HepG2 (cell line): ENCODE measurements at regions not wholly inside any gene's neighbourhood (a gene's known extent, or its start where the extent isn't known, plus 50 kb on each side); places are given as distances from the start of the nearest gene placed in this dataset.

ENCODE experiments used
- ATAC-seq: fragments of 200-7000 bp; cut with Tn5 transposase; 3 replicates; pipeline ENCODE4 v1.9.1; 2020; ENCODE audit warnings: mild to moderate bottlenecking, moderate library complexity
- BruUV-seq: library from RNA; stranded (reverse); fragments of 400-500 nt; replicated peaks from 2 replicates; lab custom pipeline; 2021; lab: Mats Ljungman, UMichigan
- CTCF ChIA-PET: fragments of 300-600 bp; formaldehyde crosslinking; extraction: SDS; loops from one replicate; lab custom pipeline; 2021; ENCODE audit warnings: low total read pairs, inconsistent platforms, low intra/inter-chr PET ratio; lab: Yijun Ruan, JAX
- POLR2A ChIA-PET: fragments of 350-600 bp; sonication (Branson Sonifier 250); formaldehyde crosslinking; loops from one replicate; lab custom pipeline; 2020; ENCODE audit warnings: antibody characterized with exemption, inconsistent platforms; lab: Yijun Ruan, JAX
- DNase-seq: peaks from one replicate; pipeline ENCODE4 v3.0.0-alpha.2; 2015; ENCODE audit warnings: low spot score
- FAIRE-seq: peaks from 3 replicates; lab custom pipeline; 2011; peaks lifted over from hg19 to GRCh38; lab: Jason Lieb, UNC
- H2AFZ ChIP-seq: one replicate; pipeline ENCODE4 v1.6.1; 2011; ENCODE audit warnings: low read length, inconsistent platforms
- H3K27ac ChIP-seq: fragments of 300-600 bp; 3 replicates; pipeline ENCODE4 v1.8.0; 2011; ENCODE audit warnings: mixed run types, mild to moderate bottlenecking, mixed read lengths, low read length, inconsistent platforms; ENCODE audit not compliant: insufficient read depth; ENCODE audit errors: extremely low read length
- H3K27me3 ChIP-seq, 2 experiments: fragments of 200-600 bp in 1 of 2; 2 replicates in 1 of 2; 3 replicates in 1 of 2; pipeline versions ENCODE4 v1.6.0 to v1.8.0; 2011; ENCODE audit warnings: low read length in 2 of 2, mild to moderate bottlenecking in 2 of 2, moderate library complexity in 2 of 2, inconsistent platforms in 1 of 2; ENCODE audit not compliant: insufficient read depth in 2 of 2, control insufficient read depth in 1 of 2
- H3K36me3 ChIP-seq, 2 experiments: fragments of 200-600 bp in 1 of 2; replicated peaks in 1 of 2; 2 replicates in 1 of 2; 3 replicates in 1 of 2; pipeline versions ENCODE4 v1.5.1 to v1.8.0; 2011; ENCODE audit warnings: low read length in 2 of 2, inconsistent platforms in 1 of 2; ENCODE audit not compliant: insufficient read depth in 2 of 2, control insufficient read depth in 1 of 2
- H3K4me1 ChIP-seq: 2 replicates; pipeline ENCODE4 v1.5.1; 2012; ENCODE audit warnings: low read length, inconsistent platforms; ENCODE audit not compliant: insufficient read depth
- H3K4me2 ChIP-seq: 2 replicates; pipeline ENCODE4 v1.6.0; 2011; ENCODE audit warnings: low read depth, low read length, inconsistent platforms
- H3K4me3 ChIP-seq, 3 experiments: fragments of 200-600 bp in 1 of 3; sonication (generic), shearing (Covaris generic) in 1 of 3; replicated peaks in 1 of 3; 2 replicates each; pipeline ENCODE4 v1.5.1; 2011 to 2016; ENCODE audit warnings: low read length in 3 of 3, inconsistent platforms in 2 of 3, low read depth in 2 of 3, mild to moderate bottlenecking in 2 of 3, control low read depth in 1 of 3, mixed read lengths in 1 of 3; ENCODE audit not compliant: insufficient read depth in 1 of 3
- H3K79me2 ChIP-seq: one replicate; pipeline ENCODE4 v1.6.1; 2011; ENCODE audit warnings: low read length, inconsistent platforms; ENCODE audit not compliant: insufficient read depth
- H3K9ac ChIP-seq: 2 replicates; pipeline ENCODE4 v1.6.0; 2011; ENCODE audit warnings: mild to moderate bottlenecking, low read depth, low read length, inconsistent platforms; ENCODE audit not compliant: insufficient read depth
- H3K9me3 ChIP-seq: 2 replicates; pipeline ENCODE4 v1.5.1; 2012; ENCODE audit warnings: mild to moderate bottlenecking, low read length
- H4K20me1 ChIP-seq: 2 replicates; pipeline ENCODE4 v1.6.0; 2011; ENCODE audit warnings: inconsistent platforms, mild to moderate bottlenecking, low read length, moderate library complexity; ENCODE audit not compliant: insufficient read depth
- ATF1 ChIP-seq: IDR thresholded peaks from 2 replicates; pipeline ENCODE4 v1.6.1; 2016; ENCODE audit warnings: mild to moderate bottlenecking, control low read depth
- HMG20B ChIP-seq: conservative IDR thresholded peaks from 2 replicates; pipeline ENCODE4 v1.6.1; 2016; ENCODE audit warnings: missing genetic modification reagents, missing compliant biosample characterization
- IRX3 ChIP-seq: sonication (generic); formaldehyde crosslinking; IDR thresholded peaks from 2 replicates; pipeline ENCODE4 v1.8.1; 2023; ENCODE audit warnings: mild to moderate bottlenecking, low read depth, missing genetic modification reagents, borderline replicate concordance
- KDM1A ChIP-seq: IDR thresholded peaks from 2 replicates; pipeline ENCODE4 v1.6.1; 2016; ENCODE audit warnings: missing compliant biosample characterization
- KDM3A ChIP-seq: IDR thresholded peaks from 2 replicates; pipeline ENCODE4 v1.6.1; 2018; ENCODE audit warnings: low read depth, missing compliant biosample characterization
- MTF1 ChIP-seq: sonication (generic); formaldehyde crosslinking; IDR thresholded peaks from 2 replicates; pipeline ENCODE4 v1.5.0; 2020; ENCODE audit warnings: missing genetic modification reagents
- NFKBIZ ChIP-seq: IDR thresholded peaks from 2 replicates; pipeline ENCODE4 v1.6.1; 2018; ENCODE audit warnings: missing genetic modification reagents, missing compliant biosample characterization
- NR2F1 ChIP-seq, 2 experiments: fragments of 450-650 bp in 1 of 2; formaldehyde crosslinking in 1 of 2; IDR thresholded peaks; 2 replicates each; pipeline versions ENCODE4 v1.5.0 to v1.6.1; 2016 to 2020; ENCODE audit warnings: mild to moderate bottlenecking in 1 of 2, missing compliant biosample characterization in 1 of 2, missing genetic modification reagents in 1 of 2, moderate library complexity in 1 of 2
- ZBTB4 ChIP-seq: sonication (generic); formaldehyde crosslinking; IDR thresholded peaks from 2 replicates; pipeline ENCODE4 v1.4.0; 2020; ENCODE audit warnings: missing genetic modification reagents, mild to moderate bottlenecking, borderline replicate concordance
- ZNF253 ChIP-seq: sonication (generic); formaldehyde crosslinking; IDR thresholded peaks from 2 replicates; pipeline ENCODE4 v1.8.0; 2022; ENCODE audit warnings: mild to moderate bottlenecking, missing genetic modification reagents, borderline replicate concordance
- ZNF260 ChIP-seq: sonication (generic); formaldehyde crosslinking; IDR thresholded peaks from 2 replicates; pipeline ENCODE4 v1.4.0; 2020; ENCODE audit warnings: missing genetic modification reagents, low read depth, mild to moderate bottlenecking, borderline replicate concordance
- ZNF605 ChIP-seq: sonication (generic); formaldehyde crosslinking; IDR thresholded peaks from 2 replicates; pipeline ENCODE4 v1.8.0; 2022; ENCODE audit warnings: mild to moderate bottlenecking, missing genetic modification reagents
- ZNF619 ChIP-seq: sonication (generic); formaldehyde crosslinking; IDR thresholded peaks from 2 replicates; pipeline ENCODE4 v1.4.0; 2020; ENCODE audit warnings: mild to moderate bottlenecking, missing genetic modification reagents
- ZNF770 ChIP-seq: sonication (generic); formaldehyde crosslinking; IDR thresholded peaks from 2 replicates; pipeline ENCODE4 v1.5.0; 2020; ENCODE audit warnings: mild to moderate bottlenecking, missing genetic modification reagents
- ZNF790 ChIP-seq: sonication (generic); formaldehyde crosslinking; IDR thresholded peaks from 2 replicates; pipeline ENCODE4 v1.8.0; 2022; ENCODE audit warnings: missing genetic modification reagents, mild to moderate bottlenecking, borderline replicate concordance
- WGBS: methylation state at CpG from one replicate; pipeline ENCODE4 v1.1.6; 2017; ENCODE audit warnings: low lambda C conversion rate; 5-methylcytosine and 5-hydroxymethylcytosine counted together
- in situ Hi-C: cut with HindIII; loops from 2 replicates; pipeline ENCODE4 v1.10.0; 2017; ENCODE audit warnings: low pct_unique_long_range_greater_than_20kb; ENCODE audit not compliant: extremely low pct_ligation_motif_present
- intact Hi-C: fragments of 100-400 bp; cut with micrococcal nuclease; formaldehyde crosslinking; loops from one replicate; pipeline ENCODE4 v1.10.0; 2022; ENCODE audit not compliant: unreplicated experiment
- TF ChIP-seq, protein P1 (sequence below): sonication (generic); formaldehyde crosslinking; conservative IDR thresholded peaks from 2 replicates; pipeline ENCODE4 v1.4.0; 2020; ENCODE audit warnings: missing genetic modification reagents
- TF ChIP-seq, protein P2 (sequence below): sonication (generic); formaldehyde crosslinking; IDR thresholded peaks from 2 replicates; pipeline ENCODE4 v1.4.0; 2020; ENCODE audit warnings: mild to moderate bottlenecking, missing genetic modification reagents

DNA sequence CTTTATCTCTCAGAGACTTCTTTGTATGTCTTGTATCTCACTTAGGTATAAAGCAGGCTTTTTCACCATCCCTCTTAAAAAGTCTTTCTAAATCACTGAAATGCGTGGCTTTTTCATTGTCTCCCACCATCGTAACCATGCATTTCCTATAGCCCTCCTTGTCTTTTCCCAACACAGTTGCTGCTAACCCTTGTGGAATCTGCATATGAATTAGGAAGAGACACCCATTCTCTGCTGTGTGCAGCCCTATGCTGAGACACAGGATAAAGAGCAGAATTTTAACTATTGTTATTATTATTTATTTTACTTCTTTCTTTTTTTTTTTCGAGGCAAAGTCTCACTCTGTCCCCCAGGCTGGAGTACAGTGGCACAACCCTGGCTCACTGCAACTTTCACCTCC is 804.3 kb upstream of the COBL start:
- Histone ChIP-seq H3K9me3 (no peaks in the 10 kb centered on the region), H3K27me3 (no peaks in the 10 kb centered on the region), H3K27ac (no peak overlapping the region), H4K20me1 (no peaks in the 10 kb centered on the region), H3K4me3 (no peak overlapping the region), H3K4me1 (no peaks in the 10 kb centered on the region), H3K9ac (no peak overlapping the region), H2AFZ (no peak overlapping the region), H3K4me2 (no peak overlapping the region), H3K79me2 (no peaks in the 10 kb centered on the region), H3K36me3 (no peaks in the 10 kb centered on the region)
- 2% methylated on average over 3 of the region's 3 CpGs for WGBS
- in situ Hi-C loops (no loop called here), intact Hi-C loops (no loop called here)
- BruUV-seq = no TSS peak
- CTCF ChIA-PET = no interaction called here
- no peak for DNase-seq
- POLR2A ChIA-PET = no interaction called here
- no peak for FAIRE-seq
- ATAC-seq = no peak
- TF ChIP-seq NFKBIZ = no peak
- no peak for TF ChIP-seq IRX3 (CRISPR knock-in tag)
- TF ChIP-seq ZNF260 = no peak
- no peak for TF ChIP-seq ATF1 (CRISPR knock-in tag)
- no peak for TF ChIP-seq NR2F1 (CRISPR knock-in tag; IDR thresholded peaks at IDR 0.05)
- TF ChIP-seq ZNF790 (CRISPR knock-in tag) = no peak
- no peak for TF ChIP-seq MTF1 (CRISPR knock-in tag)
- TF ChIP-seq ZNF619 = no peak
- TF ChIP-seq HMG20B (CRISPR knock-in tag) = no peak
- no peak for TF ChIP-seq ZBTB4 (CRISPR knock-in tag)
- TF ChIP-seq, protein P1, sequence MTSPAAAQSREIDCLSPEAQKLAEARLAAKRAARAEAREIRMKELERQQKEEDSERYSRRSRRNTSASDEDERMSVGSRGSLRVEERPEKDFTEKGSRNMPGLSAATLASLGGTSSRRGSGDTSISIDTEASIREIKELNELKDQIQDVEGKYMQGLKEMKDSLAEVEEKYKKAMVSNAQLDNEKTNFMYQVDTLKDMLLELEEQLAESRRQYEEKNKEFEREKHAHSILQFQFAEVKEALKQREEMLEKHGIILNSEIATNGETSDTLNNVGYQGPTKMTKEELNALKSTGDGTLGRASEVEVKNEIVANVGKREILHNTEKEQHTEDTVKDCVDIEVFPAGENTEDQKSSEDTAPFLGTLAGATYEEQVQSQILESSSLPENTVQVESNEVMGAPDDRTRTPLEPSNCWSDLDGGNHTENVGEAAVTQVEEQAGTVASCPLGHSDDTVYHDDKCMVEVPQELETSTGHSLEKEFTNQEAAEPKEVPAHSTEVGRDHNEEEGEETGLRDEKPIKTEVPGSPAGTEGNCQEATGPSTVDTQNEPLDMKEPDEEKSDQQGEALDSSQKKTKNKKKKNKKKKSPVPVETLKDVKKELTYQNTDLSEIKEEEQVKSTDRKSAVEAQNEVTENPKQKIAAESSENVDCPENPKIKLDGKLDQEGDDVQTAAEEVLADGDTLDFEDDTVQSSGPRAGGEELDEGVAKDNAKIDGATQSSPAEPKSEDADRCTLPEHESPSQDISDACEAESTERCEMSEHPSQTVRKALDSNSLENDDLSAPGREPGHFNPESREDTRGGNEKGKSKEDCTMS (CRISPR knock-in tag) = no peak
- no peak for TF ChIP-seq ZNF253 (CRISPR knock-in tag)
- TF ChIP-seq KDM1A (CRISPR knock-in tag) = no peak
- no peak for TF ChIP-seq ZNF605 (CRISPR knock-in tag)
- TF ChIP-seq, protein P2, sequence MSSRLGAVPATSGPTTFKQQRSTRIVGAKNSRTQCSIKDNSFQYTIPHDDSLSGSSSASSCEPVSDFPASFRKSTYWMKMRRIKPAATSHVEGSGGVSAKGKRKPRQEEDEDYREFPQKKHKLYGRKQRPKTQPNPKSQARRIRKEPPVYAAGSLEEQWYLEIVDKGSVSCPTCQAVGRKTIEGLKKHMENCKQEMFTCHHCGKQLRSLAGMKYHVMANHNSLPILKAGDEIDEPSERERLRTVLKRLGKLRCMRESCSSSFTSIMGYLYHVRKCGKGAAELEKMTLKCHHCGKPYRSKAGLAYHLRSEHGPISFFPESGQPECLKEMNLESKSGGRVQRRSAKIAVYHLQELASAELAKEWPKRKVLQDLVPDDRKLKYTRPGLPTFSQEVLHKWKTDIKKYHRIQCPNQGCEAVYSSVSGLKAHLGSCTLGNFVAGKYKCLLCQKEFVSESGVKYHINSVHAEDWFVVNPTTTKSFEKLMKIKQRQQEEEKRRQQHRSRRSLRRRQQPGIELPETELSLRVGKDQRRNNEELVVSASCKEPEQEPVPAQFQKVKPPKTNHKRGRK = no peak
- TF ChIP-seq KDM3A (CRISPR knock-in tag) = no peak
- TF ChIP-seq ZNF770 (CRISPR knock-in tag) = no peak
